ENCODE measurements at regions not wholly inside any gene's neighbourhood (a gene's known extent, or its start where the extent isn't known, plus 50 kb on each side); places are given as distances from the start of the nearest gene placed in this dataset.

DNA sequence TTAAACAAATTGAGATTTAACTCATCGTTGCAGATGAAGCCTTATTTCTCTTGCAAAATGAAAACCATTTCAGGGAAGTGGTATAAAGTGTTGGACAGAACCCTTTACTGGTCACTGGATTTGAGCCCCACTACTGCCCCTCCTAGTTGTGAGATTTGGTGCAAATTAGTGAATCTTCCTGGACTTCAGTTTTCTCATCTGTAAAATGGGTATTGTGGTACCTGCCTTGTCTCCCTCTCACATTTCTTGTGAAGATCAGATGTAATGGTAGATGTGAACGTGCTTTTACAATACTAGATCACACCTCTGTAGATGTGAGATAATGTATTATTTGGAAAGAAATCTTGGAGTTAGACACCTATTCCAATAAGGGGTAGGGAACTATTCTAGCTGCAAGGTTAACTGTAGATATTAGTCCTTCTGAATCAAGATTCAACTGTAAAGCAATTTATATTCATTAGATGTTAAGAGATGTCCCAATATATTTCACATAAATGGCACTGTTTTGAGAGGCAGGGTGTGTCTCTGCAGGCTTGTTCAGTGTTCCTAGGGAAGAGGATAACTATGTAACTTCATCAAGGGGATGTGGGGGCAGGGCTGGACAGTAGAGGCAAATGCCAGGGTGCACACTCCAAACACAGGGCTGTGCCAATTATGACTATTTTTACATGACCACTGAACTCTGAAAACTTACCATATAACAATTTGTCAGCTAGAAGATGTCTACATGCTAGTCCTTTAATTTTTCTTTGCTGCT lies 112.4 kb upstream of the PFN2 start:
- no TSS peak for BruUV-seq (replicated peaks)
- H3K4me1 ChIP-seq (ENCODE audit: insufficient read depth, low read length, poor library complexity, severe bottlenecking): peaks cover 22% of the 10 kb centered on the region
- ChIA-PET CTCF (no interaction called here), POLR2A (ENCODE audit: low non-redundant PET) (no interaction called here)
- H3K36me3 ChIP-seq (ENCODE audit: insufficient read depth, low read length, poor library complexity, severe bottlenecking): no peaks in the 10 kb centered on the region
- no peaks in the 10 kb centered on the region for H3K27me3 ChIP-seq (replicated peaks; ENCODE audit: insufficient read depth, low read depth, low read length, poor library complexity)
- no peak overlapping the region for H3K27ac ChIP-seq (ENCODE audit: low read depth, low read length, poor library complexity, severe bottlenecking)
- TF ChIP-seq, protein P1, sequence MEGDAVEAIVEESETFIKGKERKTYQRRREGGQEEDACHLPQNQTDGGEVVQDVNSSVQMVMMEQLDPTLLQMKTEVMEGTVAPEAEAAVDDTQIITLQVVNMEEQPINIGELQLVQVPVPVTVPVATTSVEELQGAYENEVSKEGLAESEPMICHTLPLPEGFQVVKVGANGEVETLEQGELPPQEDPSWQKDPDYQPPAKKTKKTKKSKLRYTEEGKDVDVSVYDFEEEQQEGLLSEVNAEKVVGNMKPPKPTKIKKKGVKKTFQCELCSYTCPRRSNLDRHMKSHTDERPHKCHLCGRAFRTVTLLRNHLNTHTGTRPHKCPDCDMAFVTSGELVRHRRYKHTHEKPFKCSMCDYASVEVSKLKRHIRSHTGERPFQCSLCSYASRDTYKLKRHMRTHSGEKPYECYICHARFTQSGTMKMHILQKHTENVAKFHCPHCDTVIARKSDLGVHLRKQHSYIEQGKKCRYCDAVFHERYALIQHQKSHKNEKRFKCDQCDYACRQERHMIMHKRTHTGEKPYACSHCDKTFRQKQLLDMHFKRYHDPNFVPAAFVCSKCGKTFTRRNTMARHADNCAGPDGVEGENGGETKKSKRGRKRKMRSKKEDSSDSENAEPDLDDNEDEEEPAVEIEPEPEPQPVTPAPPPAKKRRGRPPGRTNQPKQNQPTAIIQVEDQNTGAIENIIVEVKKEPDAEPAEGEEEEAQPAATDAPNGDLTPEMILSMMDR (conservative IDR thresholded peaks at IDR 0.05; ENCODE audit: low read depth, low read length): no peak
- TF ChIP-seq EZH2 (IDR thresholded peaks at IDR 0.05; ENCODE audit: borderline replicate concordance, low read depth, low read length, poor library complexity, severe bottlenecking): no peak
- DNase-seq (ENCODE audit: low spot score): no peak
- H3K9me3 ChIP-seq (ENCODE audit: low read depth, low read length, poor library complexity, severe bottlenecking): peaks cover 3% of the 10 kb centered on the region
- intact Hi-C loops (cut with micrococcal nuclease; ENCODE audit: unreplicated experiment): no loop called here
- peak overlapping the region; percentile 31 for H3K4me3 ChIP-seq (ENCODE audit: low read depth, low read length, poor library complexity, severe bottlenecking)

GRCh38 chr3:150081084-150081483 lies 110.4 kb upstream of the PFN2 start:
- Histone ChIP-seq H3K4me1 (ENCODE audit: insufficient read depth, low read length, poor library complexity, severe bottlenecking) (peaks cover 31% of the 10 kb centered on the region), H3K4me3 (ENCODE audit: low read depth, low read length, poor library complexity, severe bottlenecking) (no peak overlapping the region), H3K9me3 (ENCODE audit: low read depth, low read length, poor library complexity, severe bottlenecking) (peaks cover 13% of the 10 kb centered on the region), H3K36me3 (ENCODE audit: insufficient read depth, low read length, poor library complexity, severe bottlenecking) (no peaks in the 10 kb centered on the region), H3K27me3 (replicated peaks; ENCODE audit: insufficient read depth, low read depth, low read length, poor library complexity) (no peaks in the 10 kb centered on the region), H3K27ac (ENCODE audit: low read depth, low read length, poor library complexity, severe bottlenecking) (no peak overlapping the region)
- POLR2A ChIA-PET (ENCODE audit: low non-redundant PET): no interaction called here
- DNase-seq (ENCODE audit: low spot score): no peak
- intact Hi-C loops (cut with micrococcal nuclease; ENCODE audit: unreplicated experiment): no loop called here
- TF ChIP-seq, protein P1 (conservative IDR thresholded peaks at IDR 0.05; ENCODE audit: low read depth, low read length): no peak
- no peak for TF ChIP-seq EZH2 (IDR thresholded peaks at IDR 0.05; ENCODE audit: borderline replicate concordance, low read depth, low read length, poor library complexity, severe bottlenecking)
- CTCF ChIA-PET: no interaction called here
- BruUV-seq (replicated peaks): no TSS peak

DNA sequence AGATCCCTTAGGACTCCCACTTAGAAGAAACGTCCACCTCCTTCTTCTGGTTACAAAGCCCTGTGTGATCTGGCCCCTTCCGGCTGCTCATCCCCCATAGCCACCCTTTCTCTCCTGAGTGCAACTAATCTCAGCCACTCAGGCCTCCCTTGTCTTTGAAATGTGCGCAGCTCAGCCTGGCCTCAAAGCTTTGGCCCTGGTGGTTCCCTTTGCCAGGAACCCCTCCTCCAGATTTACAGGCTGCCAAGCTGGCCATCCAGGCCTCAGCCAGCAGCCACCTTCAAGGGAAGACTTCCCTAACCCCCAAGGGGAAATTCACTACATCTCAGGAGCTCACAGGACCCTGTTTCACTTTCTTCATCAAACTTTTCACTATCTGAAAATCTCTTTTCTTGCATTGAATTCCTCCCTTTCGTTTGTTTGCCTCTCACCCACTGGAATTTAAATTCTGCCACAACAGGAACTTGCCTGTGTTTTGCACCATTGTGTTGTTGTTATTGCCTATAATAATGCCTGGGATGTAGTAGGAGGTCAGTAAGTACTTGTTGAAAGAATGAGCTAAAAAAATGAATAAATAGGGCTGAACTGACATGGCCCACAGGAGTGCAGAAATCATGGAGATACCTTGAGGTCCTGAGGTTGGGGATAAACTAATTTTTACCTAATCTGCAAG lies 109.5 kb upstream of the PFN2 start:
- ChIA-PET POLR2A (ENCODE audit: low non-redundant PET) (no interaction called here), CTCF (no interaction called here)
- intact Hi-C loops (cut with micrococcal nuclease; ENCODE audit: unreplicated experiment): no loop called here
- no peak for TF ChIP-seq EZH2 (IDR thresholded peaks at IDR 0.05; ENCODE audit: borderline replicate concordance, low read depth, low read length, poor library complexity, severe bottlenecking)
- TF ChIP-seq, protein P1 (conservative IDR thresholded peaks at IDR 0.05; ENCODE audit: low read depth, low read length): no peak
- Histone ChIP-seq H3K27me3 (replicated peaks; ENCODE audit: insufficient read depth, low read depth, low read length, poor library complexity) (no peaks in the 10 kb centered on the region), H3K4me1 (ENCODE audit: insufficient read depth, low read length, poor library complexity, severe bottlenecking) (peaks cover 31% of the 10 kb centered on the region), H3K4me3 (ENCODE audit: low read depth, low read length, poor library complexity, severe bottlenecking) (no peak overlapping the region), H3K36me3 (ENCODE audit: insufficient read depth, low read length, poor library complexity, severe bottlenecking) (no peaks in the 10 kb centered on the region), H3K27ac (ENCODE audit: low read depth, low read length, poor library complexity, severe bottlenecking) (no peak overlapping the region), H3K9me3 (ENCODE audit: low read depth, low read length, poor library complexity, severe bottlenecking) (peaks cover 16% of the 10 kb centered on the region)
- DNase-seq (ENCODE audit: low spot score): no peak
- BruUV-seq (replicated peaks): no TSS peak
